SKM-1 treated with dmso at 0.1 percent for 144 hours (cell line): ENCODE measurements at regions not wholly inside any gene's neighbourhood (a gene's known extent, or its start where the extent isn't known, plus 50 kb on each side); places are given as distances from the start of the nearest gene placed in this dataset.

Source experiments
- DNase-seq: peaks from one replicate; lab custom pipeline; 2025; ENCODE audit not compliant: unreplicated experiment; lab: John Stamatoyannopoulos, UW

- DNase-seq, result no peak
Measured at GRCh38 chr3:161555320-161555719, 58.7 kb downstream of the OTOL1 start.

DNA sequence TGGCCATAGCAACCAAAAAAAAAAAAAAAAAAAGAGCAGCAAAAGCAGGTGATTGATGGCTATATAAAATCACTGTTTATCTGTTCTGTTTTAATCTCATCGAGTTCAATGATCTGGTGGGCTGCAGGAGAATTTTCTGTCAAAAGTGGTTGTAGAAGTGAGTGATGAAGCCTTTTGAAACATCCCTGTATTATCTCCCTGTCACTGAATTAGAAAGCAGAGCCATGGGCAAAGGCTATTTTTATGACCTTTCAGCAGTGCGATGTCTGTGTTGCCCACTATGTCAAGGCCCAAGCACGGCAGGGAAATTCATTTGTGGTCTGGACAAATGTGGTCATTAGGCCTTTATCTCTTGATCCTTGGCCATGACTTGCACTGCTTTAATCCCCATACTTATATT lies 59.9 kb downstream of the OTOL1 start:
- DNase-seq, result no peak

GRCh38 chr3:161556941-161557340 lies 60.3 kb downstream of the OTOL1 start:
- DNase-seq, result no peak

GRCh38 chr3:161557445-161558150 lies 61.0 kb downstream of the OTOL1 start:
- no peak for DNase-seq

DNA sequence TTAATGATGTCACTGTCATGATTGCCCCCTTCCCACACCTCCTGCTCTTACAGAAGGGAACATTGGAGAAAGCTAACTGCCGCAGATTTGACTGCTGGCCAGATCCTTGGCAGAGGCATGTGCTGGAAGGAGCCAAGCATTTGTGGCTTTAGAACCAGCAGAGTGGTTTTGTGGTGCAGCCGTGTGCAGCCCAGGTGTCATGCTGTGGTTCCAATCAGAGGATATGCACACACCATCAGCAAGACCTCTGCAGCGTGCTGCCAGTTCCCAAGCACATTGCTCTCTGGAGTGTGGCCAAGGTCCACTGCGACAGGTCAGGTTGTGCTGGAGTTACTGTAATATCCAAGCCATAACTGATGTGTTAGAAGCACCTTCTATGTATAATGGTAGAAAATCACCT lies 61.6 kb downstream of the OTOL1 start:
- DNase-seq, result no peak

GRCh38 chr3:161559177-161559998 lies 62.8 kb downstream of the OTOL1 start:
- DNase-seq, result peak; percentile 34

DNA sequence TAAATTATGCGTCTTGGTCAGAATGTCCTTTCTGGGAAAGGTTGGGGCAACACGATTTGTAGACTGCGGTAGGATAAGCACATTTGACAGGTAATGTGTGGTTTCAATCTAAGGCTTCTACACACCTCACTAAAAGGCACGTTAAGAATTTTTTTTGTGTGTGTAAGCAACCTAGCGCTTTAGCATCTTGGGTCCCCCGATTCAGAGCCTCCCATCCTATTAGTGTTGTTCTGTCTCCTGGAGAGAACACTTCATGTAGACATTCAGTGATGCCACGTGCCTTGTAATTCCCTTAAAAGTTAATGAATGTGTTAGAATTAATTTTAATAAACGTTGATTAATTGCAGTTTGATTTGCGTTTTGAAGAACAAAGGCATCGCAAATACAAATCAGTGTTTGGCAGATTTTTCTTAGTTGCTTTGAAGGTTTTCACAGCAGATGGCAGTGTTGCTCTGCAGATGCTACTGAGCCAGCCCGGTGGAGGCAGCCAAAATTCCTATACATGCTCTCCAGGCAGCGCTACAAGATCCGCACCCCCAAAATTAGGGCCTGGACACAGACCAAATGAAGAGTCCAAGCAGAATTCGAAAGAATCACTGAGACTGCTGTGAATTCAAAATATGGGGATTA lies 63.5 kb downstream of the OTOL1 start:
- peak; percentile 16 for DNase-seq

GRCh38 chr3:161567577-161568361 lies 71.2 kb downstream of the OTOL1 start:
- no peak for DNase-seq

DNA sequence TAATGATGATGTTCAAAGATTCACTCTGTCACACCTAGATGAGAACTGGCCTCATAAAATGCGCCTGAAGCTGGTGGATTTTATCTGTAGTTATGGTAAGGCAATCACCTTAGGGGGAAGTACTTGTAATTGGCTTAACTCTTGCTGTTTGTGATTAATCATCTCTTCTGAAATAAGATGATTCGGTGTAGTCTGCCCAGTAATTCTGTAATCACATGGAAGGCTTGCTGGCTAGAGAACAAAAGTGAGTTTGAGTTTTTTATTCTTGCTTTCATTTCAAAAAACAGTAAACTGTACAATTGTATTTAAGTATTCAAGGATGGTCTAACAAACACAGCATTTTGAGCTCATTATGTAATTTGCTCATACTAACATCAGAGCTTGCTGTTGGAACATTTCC lies 72.1 kb downstream of the OTOL1 start:
- DNase-seq, result no peak

- no peak for DNase-seq
Measured at GRCh38 chr3:161571951-161572350, 75.3 kb downstream of the OTOL1 start.

DNA sequence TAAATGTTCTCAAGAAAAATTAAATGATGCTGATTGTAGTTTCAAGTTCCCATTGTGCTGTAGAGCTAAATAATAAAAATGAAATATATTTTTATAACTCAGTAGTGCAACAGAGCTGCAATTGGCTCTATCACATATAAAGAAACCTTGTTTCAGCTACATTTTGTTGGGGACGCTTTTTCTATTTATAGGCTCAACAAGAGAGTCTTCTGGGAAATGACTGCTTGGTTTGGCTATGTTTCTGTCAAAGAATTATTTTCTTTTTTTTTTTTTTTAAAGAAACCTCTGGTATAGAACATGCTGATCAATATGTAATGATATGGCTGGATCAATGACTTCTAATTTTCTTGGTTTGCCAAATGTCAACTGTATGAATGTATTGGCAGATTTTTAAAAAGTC lies 76.5 kb downstream of the OTOL1 start:
- no peak for DNase-seq

GRCh38 chr3:161575901-161576300 lies 79.3 kb downstream of the OTOL1 start:
- no peak for DNase-seq

GRCh38 chr3:161576311-161576710 lies 79.7 kb downstream of the OTOL1 start:
- no peak for DNase-seq

GRCh38 chr3:161576714-161577510 lies 80.3 kb downstream of the OTOL1 start:
- DNase-seq, result no peak

- no peak for DNase-seq
Measured at GRCh38 chr3:161577662-161578061, 81.1 kb downstream of the OTOL1 start.

GRCh38 chr3:161579395-161580126 lies 83.0 kb downstream of the OTOL1 start:
- DNase-seq, result no peak

DNA sequence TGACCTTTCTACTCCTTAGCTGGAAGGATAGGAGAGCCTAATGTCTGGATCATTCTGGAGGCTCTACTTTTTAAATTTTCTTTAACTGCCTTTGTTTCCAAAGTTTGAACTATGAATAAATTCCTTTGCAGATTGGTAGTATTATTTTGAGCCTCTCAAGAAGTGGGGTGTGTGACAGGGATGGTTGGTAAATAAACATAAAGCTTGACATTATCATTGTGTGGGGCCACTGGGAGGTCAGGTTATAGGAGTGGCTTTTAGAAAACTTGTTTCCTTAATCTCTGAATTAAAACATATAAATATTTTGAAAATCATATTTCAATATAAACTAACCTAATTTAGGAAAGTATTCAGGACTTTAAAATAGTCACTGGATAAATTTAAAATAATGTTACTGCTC lies 89.3 kb downstream of the OTOL1 start:
- DNase-seq, result no peak

GRCh38 chr3:161586556-161587235 lies 90.1 kb downstream of the OTOL1 start:
- no peak for DNase-seq

DNA sequence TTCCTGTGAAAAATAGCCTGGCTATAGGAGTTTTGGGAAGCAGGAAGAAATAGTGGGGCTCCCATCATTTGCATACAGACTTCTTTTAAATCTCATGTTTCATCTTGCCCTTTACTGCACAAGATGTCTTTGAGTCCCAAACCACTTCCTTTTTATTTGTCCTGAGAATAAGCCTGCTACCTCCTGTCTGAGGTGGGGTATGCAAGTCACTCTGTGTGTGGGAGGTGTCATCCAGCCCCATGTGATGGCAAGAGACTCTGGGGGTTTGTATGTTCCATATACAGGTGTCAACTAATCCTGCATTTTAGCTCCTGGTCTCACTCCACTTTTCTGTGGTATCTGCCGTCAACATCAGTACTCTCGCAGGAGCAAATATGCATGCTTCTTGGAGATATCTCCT lies 102.0 kb downstream of the OTOL1 start:
- no peak for DNase-seq
